Parathyroid adenoma (tissue), 2 donors: ENCODE measurements at regions not wholly inside any gene's neighbourhood (a gene's known extent, or its start where the extent isn't known, plus 50 kb on each side); places are given as distances from the start of the nearest gene placed in this dataset.
"Not testable (repeated sequence)": the region's sequence is repeated elsewhere in the genome, so short reads cannot be mapped to it uniquely, and the experiment has no call there.

ENCODE experiments used
- H2AFZ ChIP-seq: fragments of 300-600 bp; sonication (generic); one replicate; pipeline ENCODE4 v1.7.0; 2017; ENCODE audit warnings: antibody characterized with exemption, mild to moderate bottlenecking
- H3K27ac ChIP-seq: fragments of 300-600 bp; sonication (generic); one replicate; pipeline ENCODE4 v1.7.0; 2017
- H3K27me3 ChIP-seq: fragments of 300-600 bp; sonication (generic); one replicate; pipeline ENCODE4 v1.7.0; 2017; ENCODE audit warnings: low read length; ENCODE audit not compliant: control insufficient read depth, insufficient read depth
- H3K36me3 ChIP-seq: fragments of 300-600 bp; sonication (generic); one replicate; pipeline ENCODE4 v1.7.0; 2017; ENCODE audit warnings: low read length; ENCODE audit not compliant: control insufficient read depth, insufficient read depth
- H3K4me1 ChIP-seq: fragments of 300-600 bp; sonication (generic); one replicate; pipeline ENCODE4 v1.7.0; 2017; ENCODE audit warnings: control low read depth
- H3K4me2 ChIP-seq: fragments of 300-600 bp; sonication (generic); one replicate; pipeline ENCODE4 v1.7.0; 2017; ENCODE audit warnings: low read length
- H3K4me3 ChIP-seq: fragments of 300-600 bp; sonication (generic); one replicate; pipeline ENCODE4 v1.7.0; 2017; ENCODE audit warnings: low read depth, low read length
- H3K79me2 ChIP-seq: fragments of 300-600 bp; sonication (generic); one replicate; pipeline ENCODE4 v1.7.0; 2017; ENCODE audit warnings: control low read depth
- H3K9ac ChIP-seq: fragments of 300-600 bp; sonication (generic); one replicate; pipeline ENCODE4 v1.7.0; 2017; ENCODE audit warnings: mild to moderate bottlenecking
- H3K9me3 ChIP-seq: fragments of 300-600 bp; sonication (generic); one replicate; pipeline ENCODE4 v1.7.0; 2017; ENCODE audit warnings: low read length; ENCODE audit not compliant: control insufficient read depth
- TF ChIP-seq, protein P1 (sequence below): fragments of 300-600 bp; sonication (generic); IDR thresholded peaks from one replicate; pipeline ENCODE4 v1.7.0; 2017; ENCODE audit warnings: antibody characterized with exemption, mild to moderate bottlenecking
- donor health status: primary hyperparathyroidism.

DNA sequence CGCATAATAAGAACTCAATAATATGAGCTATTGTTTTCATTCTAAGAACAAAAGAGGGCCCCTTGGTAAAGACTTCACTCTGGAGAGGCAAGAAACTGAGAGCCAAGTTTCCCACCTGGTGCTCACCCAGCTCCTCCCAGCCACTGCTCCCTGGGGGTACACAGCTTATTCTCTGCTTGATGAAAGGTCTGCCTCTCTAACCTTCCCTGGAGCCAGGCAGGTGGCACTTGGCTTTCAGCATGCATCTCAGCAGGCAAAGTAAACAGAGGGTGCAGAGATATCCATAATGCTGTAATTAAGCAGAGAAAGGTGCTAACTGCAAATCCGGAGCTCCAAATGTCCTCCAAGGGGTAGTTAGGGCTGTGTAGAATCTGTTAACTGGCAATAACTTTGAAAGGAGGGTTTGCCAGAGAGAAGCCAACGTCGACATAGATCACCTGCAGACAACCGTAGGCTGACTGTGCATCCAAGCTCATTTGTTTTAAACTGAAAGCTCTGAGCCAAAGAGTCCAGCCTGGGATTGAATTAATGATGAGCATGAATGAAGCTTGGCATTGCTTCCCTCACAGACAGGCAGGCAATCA lies 159.6 kb upstream of the PROK2 start:
- Histone ChIP-seq H3K9me3 (no peaks in the 10 kb centered on the region), H3K4me3 (no peak overlapping the region), H3K79me2 (no peaks in the 10 kb centered on the region), H3K4me1 (no peaks in the 10 kb centered on the region), H3K36me3 (no peaks in the 10 kb centered on the region), H3K27me3 (no peaks in the 10 kb centered on the region), H3K27ac (no peak overlapping the region), H3K9ac (no peak overlapping the region), H3K4me2 (no peak overlapping the region), H2AFZ (no peak overlapping the region)
- TF ChIP-seq, protein P1, sequence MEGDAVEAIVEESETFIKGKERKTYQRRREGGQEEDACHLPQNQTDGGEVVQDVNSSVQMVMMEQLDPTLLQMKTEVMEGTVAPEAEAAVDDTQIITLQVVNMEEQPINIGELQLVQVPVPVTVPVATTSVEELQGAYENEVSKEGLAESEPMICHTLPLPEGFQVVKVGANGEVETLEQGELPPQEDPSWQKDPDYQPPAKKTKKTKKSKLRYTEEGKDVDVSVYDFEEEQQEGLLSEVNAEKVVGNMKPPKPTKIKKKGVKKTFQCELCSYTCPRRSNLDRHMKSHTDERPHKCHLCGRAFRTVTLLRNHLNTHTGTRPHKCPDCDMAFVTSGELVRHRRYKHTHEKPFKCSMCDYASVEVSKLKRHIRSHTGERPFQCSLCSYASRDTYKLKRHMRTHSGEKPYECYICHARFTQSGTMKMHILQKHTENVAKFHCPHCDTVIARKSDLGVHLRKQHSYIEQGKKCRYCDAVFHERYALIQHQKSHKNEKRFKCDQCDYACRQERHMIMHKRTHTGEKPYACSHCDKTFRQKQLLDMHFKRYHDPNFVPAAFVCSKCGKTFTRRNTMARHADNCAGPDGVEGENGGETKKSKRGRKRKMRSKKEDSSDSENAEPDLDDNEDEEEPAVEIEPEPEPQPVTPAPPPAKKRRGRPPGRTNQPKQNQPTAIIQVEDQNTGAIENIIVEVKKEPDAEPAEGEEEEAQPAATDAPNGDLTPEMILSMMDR = no peak

DNA sequence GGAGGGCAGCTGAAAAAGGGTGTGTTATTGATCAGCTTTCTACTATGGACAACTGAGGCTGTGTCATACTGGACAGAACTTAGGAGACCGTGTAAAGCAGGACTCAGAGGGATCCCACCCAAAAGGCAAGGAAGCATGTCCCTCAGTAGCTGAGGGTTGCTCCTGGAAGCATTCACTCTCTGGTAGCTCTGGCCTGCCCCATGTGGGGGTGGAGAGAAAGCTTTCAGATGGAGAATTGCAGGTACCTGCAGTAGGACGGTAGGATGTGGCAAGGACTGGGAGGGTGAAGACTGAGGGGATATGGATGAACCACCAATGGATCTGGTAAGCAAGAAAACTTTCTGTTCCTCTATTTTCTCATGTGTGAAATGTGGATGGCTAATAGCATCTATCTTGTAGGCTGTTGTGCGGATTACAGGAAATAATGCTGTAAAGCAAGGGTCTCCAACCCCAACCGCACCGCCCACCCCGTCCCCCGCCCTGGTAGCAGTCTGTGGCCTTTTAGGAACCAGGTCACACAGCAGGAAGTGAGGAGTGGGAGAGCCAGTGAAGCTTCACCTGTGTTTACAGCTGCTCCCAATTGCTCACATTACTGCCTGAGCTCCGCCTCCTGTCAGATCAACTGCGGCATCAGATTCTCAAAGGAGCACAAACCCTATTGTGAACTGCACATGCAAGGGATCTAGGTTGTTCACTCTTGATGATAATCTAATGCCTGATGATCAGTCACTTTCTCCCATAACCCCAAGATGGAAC lies 157.7 kb upstream of the PROK2 start:
- Histone ChIP-seq H3K27me3 (no peaks in the 10 kb centered on the region), H3K4me1 (no peaks in the 10 kb centered on the region)
- TF ChIP-seq, protein P1 = no peak

DNA sequence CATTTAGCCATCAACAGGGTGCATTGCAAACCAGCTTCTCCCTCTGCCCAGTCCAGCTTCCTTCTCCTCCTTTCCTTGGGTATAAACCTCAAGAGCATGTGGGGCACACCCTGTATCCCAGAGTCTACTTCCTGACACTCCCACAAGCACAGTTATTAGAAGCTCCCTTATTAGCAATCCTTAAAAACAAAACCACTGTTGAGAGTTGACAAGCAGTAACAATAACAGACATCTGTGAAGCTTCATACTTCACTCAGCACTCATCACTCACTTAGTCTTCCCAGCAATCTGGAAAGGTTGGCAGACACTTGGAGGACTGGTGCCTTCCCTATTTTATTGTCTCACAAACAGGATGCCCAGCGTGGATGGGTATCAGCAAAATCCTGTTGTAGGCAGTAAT lies 155.5 kb upstream of the PROK2 start:
- H3K9me3 ChIP-seq = no peaks in the 10 kb centered on the region
- no peak overlapping the region for H3K4me2 ChIP-seq
- no peaks in the 10 kb centered on the region for H3K4me1 ChIP-seq
- H3K27me3 ChIP-seq = no peaks in the 10 kb centered on the region
- no peak overlapping the region for H3K9ac ChIP-seq
- no peaks in the 10 kb centered on the region for H3K36me3 ChIP-seq
- no peak overlapping the region for H3K27ac ChIP-seq
- no peak overlapping the region for H2AFZ ChIP-seq
- TF ChIP-seq, protein P1 = no peak
- H3K79me2 ChIP-seq = no peaks in the 10 kb centered on the region
- no peak overlapping the region for H3K4me3 ChIP-seq

More for the DNA sequence above, 157.7 kb upstream of the PROK2 start:
- no peaks in the 10 kb centered on the region for H3K36me3 ChIP-seq
- H3K4me3 ChIP-seq = no peak overlapping the region
- no peaks in the 10 kb centered on the region for H3K79me2 ChIP-seq
- H3K27ac ChIP-seq = no peak overlapping the region
- no peak overlapping the region for H2AFZ ChIP-seq
- H3K9ac ChIP-seq = no peak overlapping the region
- H3K9me3 ChIP-seq = no peaks in the 10 kb centered on the region
- H3K4me2 ChIP-seq = no peak overlapping the region

DNA sequence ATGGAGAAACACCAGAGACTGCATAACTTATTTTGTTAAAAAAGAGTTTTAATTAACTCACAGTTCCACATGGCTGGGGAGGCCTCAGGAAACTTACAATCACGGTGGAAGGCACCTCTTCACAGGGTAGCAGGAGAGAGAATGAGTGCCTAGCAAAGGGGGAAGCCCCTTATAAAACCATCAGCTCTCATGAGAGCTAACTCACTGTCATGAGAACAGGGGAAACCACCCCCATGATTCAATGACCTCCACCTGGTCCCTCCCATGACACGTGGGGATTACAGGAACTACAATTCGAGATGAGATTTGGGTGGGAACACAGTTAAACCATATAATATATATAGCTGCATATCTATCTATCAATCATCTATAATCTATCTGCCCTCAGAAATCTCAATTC lies 153.1 kb upstream of the PROK2 start:
- H3K4me3 ChIP-seq, H3K79me2 ChIP-seq, H3K27ac ChIP-seq, H3K4me2 ChIP-seq, H3K9me3 ChIP-seq, H2AFZ ChIP-seq, H3K27me3 ChIP-seq, H3K9ac ChIP-seq, H3K4me1 ChIP-seq, H3K36me3 ChIP-seq: not testable (repeated sequence)

DNA sequence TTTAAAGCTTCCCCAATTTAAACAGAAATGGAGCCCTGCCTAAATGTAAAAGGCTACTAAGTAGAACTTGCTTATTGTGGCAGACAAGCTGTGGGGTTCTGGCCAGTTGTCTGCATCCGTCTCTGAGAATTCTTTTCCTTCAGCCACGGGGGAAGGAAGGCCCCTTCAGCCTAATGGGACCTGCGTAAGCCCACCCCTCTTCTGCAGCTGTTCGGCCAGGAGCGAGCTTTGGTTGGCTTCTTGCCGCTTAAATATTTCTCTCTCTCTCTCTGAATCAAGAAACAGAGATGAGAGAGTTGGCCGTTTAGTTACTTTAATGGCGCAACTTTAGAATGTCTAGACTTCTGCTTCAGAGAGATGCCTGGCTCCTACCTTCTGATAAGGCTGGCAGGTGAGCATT lies 151.7 kb upstream of the PROK2 start:
- H2AFZ ChIP-seq = no peak overlapping the region
- no peaks in the 10 kb centered on the region for H3K36me3 ChIP-seq
- no peak overlapping the region for H3K4me2 ChIP-seq
- no peak overlapping the region for H3K9ac ChIP-seq
- H3K4me3 ChIP-seq = no peak overlapping the region
- H3K27me3 ChIP-seq = no peaks in the 10 kb centered on the region
- H3K27ac ChIP-seq = no peak overlapping the region
- H3K79me2 ChIP-seq = no peaks in the 10 kb centered on the region
- H3K9me3 ChIP-seq = no peaks in the 10 kb centered on the region
- TF ChIP-seq, protein P1 = no peak
- no peaks in the 10 kb centered on the region for H3K4me1 ChIP-seq
